ENCODE measurements at regions not wholly inside any gene's neighbourhood (a gene's known extent, or its start where the extent isn't known, plus 50 kb on each side); places are given as distances from the start of the nearest gene placed in this dataset.
A peak's percentile ranks its signal among the peaks of the same experiment; 100 is the strongest.

DNA sequence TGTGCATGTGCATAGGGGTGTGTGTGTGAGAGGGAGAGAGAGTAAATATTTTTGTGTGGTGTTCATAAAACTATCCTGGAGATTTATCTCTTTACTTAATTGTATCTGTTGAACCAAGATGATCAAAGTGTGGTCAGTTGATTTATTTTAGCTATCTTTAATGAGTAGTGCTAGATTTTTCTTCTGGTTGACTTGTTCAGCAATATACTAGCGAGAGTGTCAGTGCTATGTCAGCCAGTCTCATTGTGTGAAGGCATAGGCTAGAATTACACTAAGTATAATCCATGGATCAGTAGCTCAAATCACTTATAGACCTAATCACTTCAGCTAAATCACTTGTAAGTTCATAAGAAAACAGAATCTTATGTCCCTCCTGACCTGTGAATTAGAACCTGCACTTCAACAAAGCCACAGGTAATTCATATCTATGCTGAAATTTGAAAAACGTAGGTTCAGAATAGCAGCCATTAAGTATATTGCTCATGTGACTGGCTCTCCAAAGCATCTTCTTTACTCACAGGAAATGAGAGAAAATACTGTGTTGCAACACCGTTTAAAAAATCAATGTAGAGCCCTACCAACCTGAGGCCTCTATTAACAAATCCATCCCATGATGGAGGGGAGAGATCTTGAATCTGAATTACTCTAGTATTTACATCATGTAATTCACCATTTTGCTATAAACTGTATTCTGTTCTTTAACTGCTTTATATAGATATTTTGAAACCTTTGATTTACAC lies 203.1 kb upstream of the ACTBL2 start:
- Mint-ChIP-seq H3K36me3 (no peaks in the 10 kb centered on the region), H3K9me3 (no peaks in the 10 kb centered on the region), H3K27ac (no peak overlapping the region)
- DNase-seq (ENCODE audit: low spot score in 2 of 2) (no peak), ATAC-seq (no peak)

DNA sequence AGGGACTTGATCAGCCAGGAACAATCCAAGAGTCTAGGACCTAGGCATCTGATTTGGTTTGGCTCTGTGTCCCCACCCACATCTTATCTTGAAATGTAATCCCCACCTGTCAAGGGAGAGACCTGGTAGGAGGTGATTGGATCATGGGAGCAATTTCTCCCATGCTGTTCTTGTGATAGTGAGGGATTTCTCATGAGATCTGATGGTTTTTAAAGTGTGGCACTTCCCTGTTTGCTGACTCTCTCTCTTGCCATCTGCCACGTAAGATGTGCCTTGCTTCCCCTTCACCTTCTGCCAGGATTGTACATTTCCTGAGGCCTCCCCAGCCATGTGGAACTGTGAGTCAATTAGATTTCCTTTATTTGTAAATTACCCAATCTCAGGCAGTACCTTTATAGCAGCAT lies 201.7 kb upstream of the ACTBL2 start:
- DNase-seq (ENCODE audit: low spot score in 2 of 2), result no peak
- no peaks in the 10 kb centered on the region for H3K36me3 Mint-ChIP-seq
- ATAC-seq, result no peak
- no peaks in the 10 kb centered on the region for H3K9me3 Mint-ChIP-seq
- H3K27ac Mint-ChIP-seq, result no peak overlapping the region

DNA sequence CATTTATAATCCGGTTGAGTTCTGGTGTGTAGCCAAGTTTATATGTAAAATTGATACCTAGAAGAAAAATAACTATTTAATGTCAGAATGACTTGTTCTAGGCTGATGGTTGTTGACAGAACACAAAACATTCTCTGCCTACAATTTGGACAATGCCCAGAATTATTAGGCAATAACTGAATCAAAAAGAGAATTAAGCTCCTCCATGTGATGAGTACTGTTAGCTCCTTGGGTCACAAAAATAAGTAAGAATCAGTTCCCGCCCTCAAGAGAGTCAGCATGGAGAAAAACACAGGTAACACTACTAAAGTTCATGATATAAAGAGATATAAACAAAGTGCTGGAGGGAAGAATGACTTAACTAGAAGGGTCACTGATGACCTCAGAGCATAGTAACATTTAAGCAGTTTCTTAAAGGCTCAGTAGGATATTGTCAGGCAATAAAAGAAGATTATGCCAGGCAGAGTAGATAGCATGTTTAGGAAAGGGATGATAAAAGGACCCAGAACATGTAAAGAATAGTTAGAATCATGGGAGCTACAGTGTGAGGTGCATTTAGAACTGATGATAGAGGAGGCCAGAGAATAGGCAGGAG lies 200.5 kb upstream of the ACTBL2 start:
- Mint-ChIP-seq H3K9me3 (no peaks in the 10 kb centered on the region), H3K27ac (no peak overlapping the region), H3K36me3 (no peaks in the 10 kb centered on the region)
- ATAC-seq (no peak), DNase-seq (ENCODE audit: low spot score in 2 of 2) (no peak)

DNA sequence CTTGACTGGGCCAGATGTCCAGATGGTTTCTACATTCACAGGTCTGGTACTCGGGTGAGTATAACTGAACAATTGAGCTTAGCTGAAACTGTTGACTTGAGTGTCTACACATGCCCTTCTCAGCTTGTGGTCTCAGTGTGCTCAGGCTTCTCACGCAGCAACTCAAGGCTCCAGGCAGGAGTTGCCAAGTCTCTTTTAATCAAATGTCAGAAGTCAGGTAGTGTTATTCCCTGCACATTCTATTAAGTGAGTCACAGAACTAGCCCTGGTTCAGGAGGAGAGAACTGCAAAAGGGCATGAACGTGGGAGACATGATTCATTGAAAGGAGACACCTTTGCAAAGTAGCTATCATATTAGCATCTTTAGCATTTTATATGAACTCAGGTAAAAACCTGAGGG lies 199.3 kb upstream of the ACTBL2 start:
- H3K27ac Mint-ChIP-seq, result no peak overlapping the region
- H3K36me3 Mint-ChIP-seq, result no peaks in the 10 kb centered on the region
- DNase-seq (ENCODE audit: low spot score in 2 of 2), result no peak
- no peak for ATAC-seq
- no peaks in the 10 kb centered on the region for H3K9me3 Mint-ChIP-seq

DNA sequence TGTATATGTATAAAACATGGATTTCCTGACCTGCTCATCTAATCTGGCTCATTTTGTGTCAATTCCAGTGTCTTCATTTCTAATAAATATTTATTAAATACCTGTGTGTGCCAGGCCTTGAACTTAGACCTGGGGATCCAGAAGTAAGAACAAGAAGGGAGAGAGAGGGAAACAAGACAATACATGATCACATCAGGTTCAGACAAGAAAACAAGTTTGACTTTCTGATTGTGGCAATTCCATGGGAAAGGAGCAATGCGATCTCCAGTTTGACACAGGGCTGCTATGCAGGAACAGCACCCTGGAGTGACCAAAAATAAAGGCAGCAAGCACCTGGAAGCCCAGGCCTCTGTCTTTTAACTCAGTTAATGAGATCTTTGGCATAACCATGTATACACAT lies 198.1 kb upstream of the ACTBL2 start:
- Mint-ChIP-seq H3K27ac (no peak overlapping the region), H3K9me3 (no peaks in the 10 kb centered on the region), H3K36me3 (no peaks in the 10 kb centered on the region)
- DNase-seq (ENCODE audit: low spot score in 2 of 2) (no peak), ATAC-seq (no peak)

DNA sequence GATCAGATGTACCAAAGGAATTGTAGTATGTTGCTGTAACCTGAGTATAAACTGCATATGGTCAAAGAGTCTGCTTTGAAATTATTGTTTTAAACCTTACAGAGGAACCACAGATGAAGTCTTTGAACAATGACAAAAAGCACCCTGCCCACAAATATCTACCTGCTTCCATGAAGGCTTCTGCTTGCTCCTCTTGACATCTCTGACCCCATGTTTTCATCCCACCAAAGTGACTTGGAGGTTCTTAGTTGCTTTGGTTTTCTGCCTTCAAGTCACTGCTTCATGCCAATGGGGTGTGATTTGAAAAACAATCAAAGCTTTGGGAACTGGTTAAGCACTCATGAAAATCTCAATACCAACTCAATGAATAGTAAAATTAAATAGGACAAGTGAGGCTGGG lies 194.6 kb upstream of the ACTBL2 start:
- DNase-seq (ENCODE audit: low spot score in 2 of 2) (no peak), ATAC-seq (no peak)
- Mint-ChIP-seq H3K36me3 (no peaks in the 10 kb centered on the region), H3K9me3 (no peaks in the 10 kb centered on the region), H3K27ac (no peak overlapping the region)

DNA sequence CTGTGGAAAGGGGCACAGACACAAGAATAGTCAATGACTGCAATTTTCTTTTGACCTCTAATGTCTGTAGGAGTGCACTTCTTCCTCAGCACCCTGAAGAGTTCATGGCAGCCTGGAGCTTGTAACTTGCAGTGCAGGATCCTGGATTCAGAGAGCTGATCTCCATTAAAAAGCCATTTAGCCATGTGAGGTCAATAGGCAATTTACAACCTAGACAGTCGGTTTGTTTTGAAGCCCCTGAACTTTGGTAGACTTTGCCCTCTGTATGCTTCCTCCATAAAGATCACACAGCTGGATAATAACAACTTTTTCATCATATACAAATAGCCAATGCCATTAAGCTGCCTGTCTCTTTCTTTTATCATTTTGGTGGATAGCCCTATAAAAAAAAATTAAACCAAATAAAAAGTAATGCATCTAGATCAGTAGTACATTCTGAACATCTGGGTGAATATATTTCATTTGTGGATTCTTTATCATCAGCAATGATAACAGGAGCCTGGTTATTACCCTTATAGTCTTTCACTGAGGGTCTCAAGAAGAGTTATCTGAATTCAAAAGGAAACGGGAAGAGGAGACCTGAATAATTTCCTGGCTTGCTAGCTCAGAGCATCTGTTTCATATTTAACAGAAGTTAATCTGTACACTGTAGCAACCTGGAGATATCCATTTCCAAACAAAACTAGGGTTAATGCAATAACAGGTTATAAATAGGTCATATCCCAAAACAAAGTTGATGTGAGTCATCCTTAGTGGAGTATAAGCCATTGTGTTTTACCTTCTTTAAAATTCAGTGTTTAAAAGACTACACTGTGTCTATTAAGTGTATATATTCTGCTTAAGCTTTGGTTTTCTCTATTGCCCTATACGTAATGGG lies 193.8 kb upstream of the ACTBL2 start:
- ATAC-seq (no peak), DNase-seq (ENCODE audit: low spot score in 2 of 2) (no peak)
- no peaks in the 10 kb centered on the region for H3K9me3 Mint-ChIP-seq
- H3K27ac Mint-ChIP-seq, result no peak overlapping the region
- no peaks in the 10 kb centered on the region for H3K36me3 Mint-ChIP-seq

DNA sequence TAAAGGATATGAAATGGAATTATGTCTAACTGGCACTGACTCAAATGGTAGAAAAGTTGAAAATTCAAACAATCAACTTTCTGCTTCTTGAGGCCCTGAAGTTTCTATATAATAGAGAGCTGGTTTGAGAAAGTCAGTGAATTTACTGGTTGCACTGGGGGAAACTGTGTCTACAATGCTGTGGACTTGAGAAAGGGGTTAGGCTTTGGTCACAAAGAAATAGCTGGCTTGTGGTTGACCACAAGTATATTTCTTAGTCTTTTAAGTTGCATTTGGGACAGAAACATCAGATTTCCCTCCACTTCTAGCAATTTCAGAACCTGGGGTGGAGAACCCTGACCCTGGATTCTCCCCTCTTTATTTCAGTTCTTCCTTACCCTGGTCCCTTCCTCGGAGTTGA lies 192.6 kb upstream of the ACTBL2 start:
- no peaks in the 10 kb centered on the region for H3K9me3 Mint-ChIP-seq
- no peak for DNase-seq (ENCODE audit: low spot score in 2 of 2)
- H3K27ac Mint-ChIP-seq, result no peak overlapping the region
- no peaks in the 10 kb centered on the region for H3K36me3 Mint-ChIP-seq
- no peak for ATAC-seq

DNA sequence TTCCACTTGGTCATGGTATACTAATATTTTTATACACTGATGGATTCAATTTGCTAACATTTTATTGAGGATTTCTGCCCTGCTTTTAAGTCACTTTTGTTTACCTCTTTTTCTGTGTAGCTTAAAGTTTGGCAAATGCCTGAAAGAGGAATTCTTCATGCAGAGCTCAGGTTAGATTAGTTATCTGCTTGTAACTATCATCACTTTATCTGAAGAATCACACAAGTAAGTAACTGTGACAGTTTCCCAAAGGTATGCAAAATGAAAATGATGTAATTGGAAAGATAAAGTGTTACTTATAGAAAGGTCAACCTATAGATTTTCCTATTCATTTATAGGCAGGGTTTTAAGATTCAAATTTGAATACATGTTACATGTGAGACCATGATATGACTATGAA lies 188.8 kb upstream of the ACTBL2 start:
- ATAC-seq (no peak), DNase-seq (ENCODE audit: low spot score in 2 of 2) (no peak)
- Mint-ChIP-seq H3K27ac (no peak overlapping the region), H3K36me3 (no peaks in the 10 kb centered on the region), H3K9me3 (no peaks in the 10 kb centered on the region)

DNA sequence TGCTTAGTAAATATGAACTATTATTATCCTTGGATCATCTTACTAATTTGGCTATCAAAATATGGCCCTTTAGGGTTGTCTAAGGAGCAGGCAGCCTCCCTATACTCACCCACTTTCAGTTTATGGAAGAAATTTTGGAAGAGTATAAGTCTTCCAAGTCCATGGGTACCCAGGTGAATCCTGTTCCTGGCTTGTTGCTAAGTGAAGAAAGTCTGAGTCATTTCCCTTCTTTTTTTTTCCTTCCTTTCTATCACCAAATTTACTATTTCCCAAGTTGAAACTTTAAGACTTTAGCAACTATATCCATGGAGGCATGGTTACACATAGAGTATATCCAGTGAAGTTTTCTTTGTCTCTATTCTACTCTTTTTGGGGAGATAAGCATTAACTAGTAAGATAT lies 184.0 kb upstream of the ACTBL2 start:
- DNase-seq (ENCODE audit: low spot score in 2 of 2), result no peak
- H3K9me3 Mint-ChIP-seq, result no peaks in the 10 kb centered on the region
- H3K27ac Mint-ChIP-seq, result no peak overlapping the region
- ATAC-seq, result no peak
- H3K36me3 Mint-ChIP-seq, result no peaks in the 10 kb centered on the region

DNA sequence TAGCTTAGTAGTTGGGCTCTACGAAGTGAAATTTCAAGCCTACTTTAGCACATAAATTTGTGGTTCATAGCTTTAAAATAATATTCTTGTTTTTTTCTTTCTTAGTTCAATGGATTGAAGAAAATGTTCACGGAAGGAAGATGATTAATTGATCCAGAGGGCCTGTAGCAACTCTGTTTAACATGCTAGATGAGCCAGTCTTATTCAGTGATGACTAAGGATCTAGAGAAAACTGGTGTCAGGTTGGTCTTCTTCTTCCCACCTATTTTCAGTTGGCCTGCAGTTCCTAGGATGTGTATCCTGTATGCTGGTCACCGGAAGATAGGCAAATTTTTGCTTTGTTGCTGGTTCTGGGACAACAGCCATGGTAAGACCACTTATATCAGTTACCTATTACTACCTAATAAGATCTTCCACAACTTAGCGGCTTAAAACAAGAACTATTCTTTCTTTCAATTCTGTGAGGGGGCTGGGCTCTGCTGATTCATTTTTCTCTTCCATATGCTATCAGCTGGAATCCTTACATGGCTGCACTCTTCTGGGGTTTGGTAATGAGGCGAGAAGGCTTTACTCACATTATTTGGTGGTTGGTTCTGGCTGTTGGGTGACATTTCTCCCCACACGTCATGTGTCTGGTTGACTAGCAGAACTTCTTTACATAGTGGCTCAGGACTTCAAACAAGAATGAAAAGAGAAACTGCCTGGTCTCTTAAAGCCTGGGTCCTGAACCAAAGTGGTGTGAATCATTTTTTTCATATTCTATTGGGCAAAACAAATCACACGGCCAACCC lies 182.7 kb upstream of the ACTBL2 start:
- H3K36me3 Mint-ChIP-seq, result no peaks in the 10 kb centered on the region
- DNase-seq (ENCODE audit: low spot score in 2 of 2) (no peak), ATAC-seq (peak in 1 of 2 donors; percentile 38)
- H3K9me3 Mint-ChIP-seq, result no peaks in the 10 kb centered on the region
- H3K27ac Mint-ChIP-seq, result no peak overlapping the region

DNA sequence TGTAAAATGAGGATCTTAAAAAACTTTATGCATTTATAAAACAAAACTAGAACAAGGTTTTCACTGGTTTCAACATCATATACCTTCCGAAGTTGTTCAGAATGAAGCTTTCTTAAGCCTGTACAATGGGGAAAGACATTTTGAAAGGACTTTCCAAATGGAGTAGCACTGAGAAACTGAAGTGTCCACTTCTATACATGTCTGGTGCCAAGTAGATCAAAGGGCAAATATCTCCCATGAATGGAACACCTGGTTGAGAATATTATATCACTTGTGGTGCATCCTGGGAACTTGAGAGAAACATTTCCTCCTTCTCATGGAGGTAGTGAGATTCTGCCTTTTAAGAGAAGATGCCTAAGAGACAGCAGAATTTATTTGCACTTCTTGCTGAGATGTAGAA lies 182.1 kb upstream of the ACTBL2 start:
- Mint-ChIP-seq H3K9me3 (no peaks in the 10 kb centered on the region), H3K36me3 (no peaks in the 10 kb centered on the region), H3K27ac (no peak overlapping the region)
- no peak for ATAC-seq
- no peak for DNase-seq (ENCODE audit: low spot score in 2 of 2)

DNA sequence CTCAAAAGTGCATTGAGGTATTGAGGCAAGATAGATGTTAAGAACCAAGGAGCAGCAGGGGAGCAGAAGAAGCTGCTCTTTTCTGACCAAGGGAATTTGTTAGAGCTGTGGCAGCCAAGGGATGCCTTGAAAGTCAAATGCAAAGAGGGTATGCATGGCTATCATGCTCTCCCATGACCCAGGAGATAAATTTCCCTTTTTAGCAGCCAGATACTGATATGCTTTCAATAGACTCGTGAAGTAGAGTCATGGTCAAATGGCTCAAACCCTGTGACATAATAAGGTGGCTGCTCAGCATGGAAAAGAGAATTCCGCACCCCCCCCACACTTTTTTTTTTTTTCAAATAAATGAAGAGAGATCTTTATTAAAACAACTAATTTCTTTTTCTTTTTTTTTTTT lies 180.9 kb upstream of the ACTBL2 start:
- DNase-seq (ENCODE audit: low spot score in 2 of 2) (no peak), ATAC-seq (no peak)
- no peaks in the 10 kb centered on the region for H3K36me3 Mint-ChIP-seq
- H3K9me3 Mint-ChIP-seq, result no peaks in the 10 kb centered on the region
- H3K27ac Mint-ChIP-seq, result no peak overlapping the region

DNA sequence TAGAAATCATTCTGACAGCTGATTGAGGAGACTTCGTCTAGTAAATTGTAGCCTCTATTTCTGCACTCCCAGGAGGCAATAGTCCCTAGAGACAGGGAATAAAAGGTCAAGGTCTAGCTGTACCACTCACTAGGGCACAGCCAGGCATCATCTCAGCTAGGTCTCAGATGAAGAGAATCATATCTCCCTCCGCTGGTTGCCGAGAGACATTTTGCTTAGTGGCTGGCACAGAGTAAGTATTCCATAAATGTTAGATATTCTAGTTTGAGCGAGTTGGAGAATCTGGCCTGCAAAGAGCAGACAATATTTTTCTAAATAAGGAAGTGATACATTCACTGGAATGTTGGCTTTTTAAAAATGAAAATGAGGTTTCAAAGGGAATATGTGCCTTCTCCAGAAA lies 180.4 kb upstream of the ACTBL2 start:
- Mint-ChIP-seq H3K36me3 (no peaks in the 10 kb centered on the region), H3K9me3 (no peaks in the 10 kb centered on the region), H3K27ac (no peak overlapping the region)
- DNase-seq (ENCODE audit: low spot score in 2 of 2), result no peak
- no peak for ATAC-seq

DNA sequence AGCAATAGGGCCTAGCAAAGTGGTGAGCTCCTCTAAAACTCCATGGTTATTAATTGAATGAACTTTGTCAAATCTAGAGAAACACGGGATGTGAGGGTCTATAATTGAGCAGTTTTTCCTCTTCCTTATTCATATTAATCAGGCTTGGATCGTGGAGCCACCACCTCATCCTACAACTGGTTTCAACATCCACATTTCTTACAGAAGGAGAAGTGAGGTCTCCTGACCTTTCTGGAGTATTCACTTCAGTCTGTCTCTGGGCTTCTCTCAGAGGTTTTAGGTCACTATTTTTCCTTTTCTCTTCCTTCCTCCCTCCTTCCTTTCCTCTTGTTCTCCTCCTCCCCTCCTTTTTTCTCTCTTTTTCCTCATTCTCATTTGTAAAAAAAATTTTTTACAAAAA lies 177.3 kb upstream of the ACTBL2 start:
- no peak for ATAC-seq
- no peaks in the 10 kb centered on the region for H3K9me3 Mint-ChIP-seq
- H3K27ac Mint-ChIP-seq, result no peak overlapping the region
- DNase-seq (ENCODE audit: low spot score in 2 of 2), result no peak
- H3K36me3 Mint-ChIP-seq, result no peaks in the 10 kb centered on the region

DNA sequence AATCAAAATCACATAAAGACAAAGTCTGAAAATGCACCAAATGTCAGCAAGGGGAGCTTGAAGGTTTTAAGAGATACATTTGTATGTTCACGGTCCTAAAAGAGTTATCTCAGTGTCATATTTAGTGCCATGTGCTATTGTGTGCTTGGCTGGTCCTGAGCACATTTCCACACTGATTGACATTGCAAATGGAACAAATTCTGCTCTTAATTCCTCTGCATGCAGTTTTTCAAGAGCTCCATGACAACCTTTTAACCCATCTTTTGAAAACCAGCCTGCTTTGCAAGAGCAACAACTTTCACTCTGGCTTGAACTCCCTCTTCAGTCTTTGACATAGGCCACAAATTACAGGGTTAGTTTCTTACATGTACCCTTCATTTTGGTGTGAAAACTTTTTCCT lies 175.4 kb upstream of the ACTBL2 start:
- ATAC-seq (no peak), DNase-seq (ENCODE audit: low spot score in 2 of 2) (no peak)
- no peak overlapping the region for H3K27ac Mint-ChIP-seq
- H3K36me3 Mint-ChIP-seq, result no peaks in the 10 kb centered on the region
- H3K9me3 Mint-ChIP-seq, result no peaks in the 10 kb centered on the region

DNA sequence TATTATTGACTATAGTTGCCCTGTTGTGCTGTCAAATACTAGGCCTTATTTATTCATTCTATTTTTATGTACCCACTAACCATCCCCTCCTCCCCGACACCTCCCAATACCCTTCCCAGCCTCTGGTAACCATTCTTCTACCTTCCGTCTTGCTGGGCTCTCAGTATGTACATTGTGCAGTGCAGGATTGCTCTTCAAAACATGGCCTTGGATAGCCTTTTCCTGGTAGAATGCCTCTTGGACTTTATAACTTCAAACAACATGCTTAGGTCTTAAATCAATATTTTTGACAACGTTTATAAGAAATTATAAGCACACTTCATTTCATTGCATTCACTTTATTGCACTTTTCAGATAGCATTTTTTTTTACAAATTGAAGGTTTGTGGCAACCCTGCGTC lies 172.6 kb upstream of the ACTBL2 start:
- no peak for ATAC-seq
- no peak for DNase-seq (ENCODE audit: low spot score in 2 of 2)
- peaks cover 0 to 1% of the 10 kb centered on the region in 2 donors for H3K36me3 Mint-ChIP-seq
- no peak overlapping the region for H3K27ac Mint-ChIP-seq
- no peaks in the 10 kb centered on the region for H3K9me3 Mint-ChIP-seq
